K562 (cell line): ENCODE measurements at regions not wholly inside any gene's neighbourhood (a gene's known extent, or its start where the extent isn't known, plus 50 kb on each side); places are given as distances from the start of the nearest gene placed in this dataset.

Experiments
- ATAC-seq: fragments of 200-7000 bp; cut with Tn5 transposase; 3 replicates; pipeline ENCODE4 v1.9.1; 2020; ENCODE audit warnings: moderate library complexity
- BruUV-seq: library from RNA; stranded (reverse); fragments of 400-500 nt; replicated peaks from 2 replicates; lab custom pipeline; 2021; lab: Mats Ljungman, UMichigan
- CTCF ChIA-PET: fragments of 300-600 bp; formaldehyde crosslinking; extraction: SDS; loops from one replicate; lab custom pipeline; 2021; ENCODE audit warnings: low intra/inter-chr PET ratio; lab: Yijun Ruan, JAX
- POLR2A ChIA-PET: fragments of 300-600, 350-650 bp; sonication (Branson Sonifier 250); formaldehyde crosslinking; extraction: SDS; loops from one replicate; lab custom pipeline; 2021; ENCODE audit warnings: antibody characterized with exemption, inconsistent platforms; lab: Yijun Ruan, JAX
- DNase-seq, 4 experiments: peaks; one replicate each; pipeline versions ENCODE4 v3.0.0 to v3.0.0-alpha.2; 2011 to 2018; ENCODE audit warnings: low spot score in 3 of 4, mixed read lengths in 3 of 4; ENCODE audit errors: extremely low read depth in 1 of 4
- FAIRE-seq: peaks from 2 replicates; lab custom pipeline; 2011; peaks lifted over from hg19 to GRCh38; lab: Jason Lieb, UNC
- H2AFZ ChIP-seq: 2 replicates; pipeline ENCODE4 v1.6.0; 2011; ENCODE audit warnings: low read depth, low read length, control low read depth, inconsistent platforms
- H3K27ac ChIP-seq: fragments of 200-600 bp; 3 replicates; pipeline ENCODE4 v1.8.0; 2011; ENCODE audit warnings: low read depth, mild to moderate bottlenecking, control low read depth, inconsistent platforms, low read length, moderate library complexity, mixed read lengths; ENCODE audit errors: extremely low read depth
- H3K27me3 ChIP-seq, 2 experiments: fragments of 300-600 bp in 1 of 2; 2 replicates in 1 of 2; 3 replicates in 1 of 2; pipeline versions ENCODE4 v1.6.0 to v1.8.0; 2011; ENCODE audit warnings: inconsistent platforms in 2 of 2, low read length in 2 of 2, mild to moderate bottlenecking in 1 of 2, mixed read lengths in 1 of 2, moderate library complexity in 1 of 2; ENCODE audit not compliant: control insufficient read depth in 2 of 2, insufficient read depth in 2 of 2
- H3K36me3 ChIP-seq: fragments of 300-600 bp; 3 replicates; pipeline ENCODE4 v1.8.0; 2011; ENCODE audit warnings: mild to moderate bottlenecking, low read length, inconsistent platforms; ENCODE audit not compliant: control insufficient read depth, insufficient read depth
- H3K4me1 ChIP-seq, 2 experiments: fragments of 200-600 bp in 1 of 2; replicated peaks in 1 of 2; 2 replicates in 1 of 2; 3 replicates in 1 of 2; pipeline versions ENCODE4 v1.5.1 to v1.8.0; 2011; ENCODE audit warnings: inconsistent platforms in 2 of 2, low read length in 2 of 2, mild to moderate bottlenecking in 1 of 2, mixed read lengths in 1 of 2, moderate library complexity in 1 of 2; ENCODE audit not compliant: control insufficient read depth in 2 of 2, insufficient read depth in 2 of 2
- H3K4me2 ChIP-seq: 2 replicates; pipeline ENCODE4 v1.6.1; 2011; ENCODE audit warnings: low read length, control low read depth, inconsistent platforms, mixed read lengths; ENCODE audit not compliant: insufficient read depth
- H3K4me3 ChIP-seq: fragments of 200-600 bp; sonication (generic), shearing (Covaris generic); 2 replicates; pipeline ENCODE4 v1.5.1; 2016; ENCODE audit warnings: control low read depth, inconsistent platforms
- H3K79me2 ChIP-seq: fragments of 200-600 bp; 3 replicates; pipeline ENCODE4 v1.8.0; 2011; ENCODE audit warnings: low read length, inconsistent platforms; ENCODE audit not compliant: control insufficient read depth, insufficient read depth
- H3K9ac ChIP-seq, 2 experiments: 2 replicates each; pipeline versions ENCODE4 v1.6.0 to v1.6.1; 2011; ENCODE audit warnings: low read depth in 2 of 2, low read length in 2 of 2, control low read depth in 1 of 2, inconsistent platforms in 1 of 2, mild to moderate bottlenecking in 1 of 2, mixed read lengths in 1 of 2; ENCODE audit not compliant: insufficient read depth in 1 of 2
- H3K9me1 ChIP-seq: one replicate; pipeline ENCODE4 v1.6.0; 2011; ENCODE audit warnings: inconsistent platforms, mild to moderate bottlenecking, low read length, moderate library complexity; ENCODE audit not compliant: control insufficient read depth, insufficient read depth
- H3K9me3 ChIP-seq: replicated peaks from 2 replicates; pipeline ENCODE4 v1.5.1; 2011; ENCODE audit warnings: low read depth, low read length, inconsistent platforms; ENCODE audit not compliant: control insufficient read depth, insufficient read depth
- H4K20me1 ChIP-seq: replicated peaks from 2 replicates; pipeline ENCODE4 v1.6.1; 2011; ENCODE audit warnings: low read length, inconsistent platforms, mixed read lengths; ENCODE audit not compliant: control insufficient read depth, insufficient read depth
- ARNT ChIP-seq, 2 experiments: fragments of 450-650 bp; IDR thresholded peaks; 2 replicates each; pipeline ENCODE4 v1.6.1; 2016; ENCODE audit warnings: mild to moderate bottlenecking in 1 of 2
- COPS2 ChIP-seq: fragments of 450-650 bp; conservative IDR thresholded peaks from 2 replicates; pipeline ENCODE4 v1.6.1; 2016; ENCODE audit warnings: mild to moderate bottlenecking, moderate library complexity
- CREB3L1 ChIP-seq: fragments of 450-650 bp; IDR thresholded peaks from 2 replicates; pipeline ENCODE4 v1.6.1; 2014; ENCODE audit warnings: low read depth, mild to moderate bottlenecking, moderate library complexity, borderline replicate concordance
- DPF2 ChIP-seq: fragments of 450-650 bp; IDR thresholded peaks from 2 replicates; pipeline ENCODE4 v1.6.1; 2016
- E2F4 ChIP-seq: sonication (generic); formaldehyde crosslinking; IDR thresholded peaks from 2 replicates; pipeline ENCODE4 v1.8.0; 2022; ENCODE audit warnings: mild to moderate bottlenecking, low read depth, missing genetic modification reagents
- LCOR ChIP-seq: sonication (generic); formaldehyde crosslinking; IDR thresholded peaks from 2 replicates; pipeline ENCODE4 v1.8.0; 2022; ENCODE audit warnings: mild to moderate bottlenecking, missing genetic modification reagents
- MCM7 ChIP-seq, 2 experiments: fragments of 450-650 bp; IDR thresholded peaks; 2 replicates each; pipeline ENCODE4 v1.6.1; 2016 to 2018
- MTF1 ChIP-seq: fragments of 250-450 bp; sonication (Bioruptor Pico); IDR thresholded peaks from 2 replicates; pipeline ENCODE4 v1.9.0; 2021; ENCODE audit warnings: moderate library complexity, mild to moderate bottlenecking, inconsistent platforms, borderline replicate concordance
- MXD1 ChIP-seq: fragments of 250-450 bp; sonication (Bioruptor Pico); IDR thresholded peaks from 2 replicates; pipeline ENCODE4 v1.8.0; 2021; ENCODE audit warnings: borderline replicate concordance, mild to moderate bottlenecking, moderate library complexity; ENCODE audit not compliant: poor library complexity, severe bottlenecking
- NFE2L1 ChIP-seq: fragments of 450-650 bp; IDR thresholded peaks from 2 replicates; pipeline ENCODE4 v1.6.1; 2016; ENCODE audit warnings: missing genetic modification characterization, low read depth, mild to moderate bottlenecking, missing compliant biosample characterization, moderate library complexity, borderline replicate concordance
- SMAD4 ChIP-seq: fragments of 250-450 bp; sonication (Bioruptor Pico); conservative IDR thresholded peaks from 2 replicates; pipeline ENCODE4 v1.8.0; 2021; ENCODE audit warnings: inconsistent platforms, mild to moderate bottlenecking, moderate library complexity
- WGBS: fragments of 100-300 bp; shearing (Covaris generic); methylation state at CpG from one replicate; pipeline ENCODE4 v1.1.6; 2016; ENCODE audit warnings: low coverage, mixed read lengths; ENCODE audit not compliant: insufficient coverage; ENCODE audit errors: missing lambda C conversion rate; 5-methylcytosine and 5-hydroxymethylcytosine counted together
- in situ Hi-C: fragments of 300-500 bp; cut with MboI; formaldehyde crosslinking; loops from 4 replicates; pipeline ENCODE4 v1.15.0; 2018; ENCODE audit warnings: inconsistent platforms, mixed read lengths
- intact Hi-C: fragments of 100-400 bp; cut with micrococcal nuclease; formaldehyde crosslinking; loops from 2 replicates; pipeline ENCODE4 v1.14.2; 2022

GRCh38 chr5:152007653-152008335, 83.1 kb upstream of the GLRA1 start (continued):
- TF ChIP-seq CREB3L1 (no peak), LCOR (no peak), SMAD4 (no peak), MTF1 (CRISPR knock-in tag) (no peak), COPS2 (no peak)

GRCh38 chr5:152004095-152004494, 79.4 kb upstream of the GLRA1 start:
- ATAC-seq (no peak), DNase-seq (no peak), FAIRE-seq (no peak)
- ChIA-PET POLR2A (no interaction called here), CTCF (no interaction called here)
- Histone ChIP-seq H2AFZ (no peak overlapping the region), H3K27ac (no peak overlapping the region), H4K20me1 (no peaks in the 10 kb centered on the region), H3K79me2 (no peaks in the 10 kb centered on the region), H3K4me1 (no peaks in the 10 kb centered on the region), H3K36me3 (no peaks in the 10 kb centered on the region), H3K4me2 (no peak overlapping the region), H3K9ac (no peak overlapping the region), H3K4me3 (no peak overlapping the region), H3K9me1 (no peaks in the 10 kb centered on the region), H3K27me3 (no peaks in the 10 kb centered on the region), H3K9me3 (no peaks in the 10 kb centered on the region)
- intact Hi-C loops (no loop called here), in situ Hi-C loops (no loop called here)
- TF ChIP-seq E2F4 (CRISPR knock-in tag) (no peak), NFE2L1 (tag) (no peak), MXD1 (CRISPR knock-in tag) (no peak), MCM7 (IDR thresholded peaks at IDR 0.05) (no peak), ARNT (IDR thresholded peaks at IDR 0.05) (no peak), DPF2 (no peak)
- 4% methylated on average over 8 of the region's 13 CpGs for WGBS
- BruUV-seq, result no TSS peak
